ENCODE measurements at regions not wholly inside any gene's neighbourhood (a gene's known extent, or its start where the extent isn't known, plus 50 kb on each side); places are given as distances from the start of the nearest gene placed in this dataset.

GRCh38 chr2:2793925-2794560 lies 463.0 kb upstream of the MYT1L start:
- 64 to 69% methylated on average over 11 of the region's 11 CpGs for WGBS, 2 donors
- TF ChIP-seq CTCF (IDR thresholded peaks at IDR 0.05) (no peak), POLR2A (IDR thresholded peaks at IDR 0.05) (no peak)
- peak in 1 of 2 donors; percentile 83 for DNase-seq (ENCODE audit: low spot score in 2 of 2)
- intact Hi-C loops (cut with DNase I; ENCODE audit: low total_unique reads): no loop called here
- no peak overlapping the region for H3K4me3 ChIP-seq (ENCODE audit: low read depth, poor library complexity, severe bottlenecking)

- intact Hi-C loops (cut with DNase I; ENCODE audit: low total_unique reads): no loop called here
- no peak overlapping the region for H3K4me3 ChIP-seq (ENCODE audit: low read depth, poor library complexity, severe bottlenecking)
- no peak for TF ChIP-seq POLR2A (IDR thresholded peaks at IDR 0.05)
- no peak for TF ChIP-seq CTCF (IDR thresholded peaks at IDR 0.05)
- 91 to 92% methylated on average over 17 of the region's 17 CpGs for WGBS, 2 donors
- DNase-seq (ENCODE audit: low spot score in 2 of 2): peak in 1 of 2 donors; percentile 67
These were observed 462.4 kb upstream of the MYT1L start for GRCh38 chr2:2793514-2793913.

GRCh38 chr2:2791606-2792005 lies 460.5 kb upstream of the MYT1L start:
- H3K4me3 ChIP-seq (ENCODE audit: low read depth, poor library complexity, severe bottlenecking): no peak overlapping the region
- intact Hi-C loops (cut with DNase I; ENCODE audit: low total_unique reads): no loop called here
- no peak for TF ChIP-seq CTCF (IDR thresholded peaks at IDR 0.05)
- 92% methylated on average over 15 of the region's 15 CpGs for WGBS, 2 donors
- DNase-seq (ENCODE audit: low spot score in 2 of 2): peak in 1 of 2 donors; percentile 74

GRCh38 chr2:2791031-2791430 lies 460.0 kb upstream of the MYT1L start:
- 79 to 81% methylated on average over 10 to 11 of the region's 11 CpGs for WGBS, 2 donors
- no peak for TF ChIP-seq CTCF (IDR thresholded peaks at IDR 0.05)
- no peak for TF ChIP-seq POLR2A (IDR thresholded peaks at IDR 0.05)
- intact Hi-C loops (cut with DNase I; ENCODE audit: low total_unique reads): no loop called here
- DNase-seq (ENCODE audit: low spot score in 2 of 2): peak in 1 of 2 donors; percentile 68
- no peak overlapping the region for H3K4me3 ChIP-seq (ENCODE audit: low read depth, poor library complexity, severe bottlenecking)

- DNase-seq (ENCODE audit: low spot score in 2 of 2): no peak
- no peak overlapping the region for H3K4me3 ChIP-seq (ENCODE audit: low read depth, poor library complexity, severe bottlenecking)
- WGBS, 2 donors: 61 to 67% methylated on average over 3 of the region's 3 CpGs
- intact Hi-C loops (cut with DNase I; ENCODE audit: low total_unique reads): no loop called here
- TF ChIP-seq CTCF (IDR thresholded peaks at IDR 0.05) (no peak), POLR2A (IDR thresholded peaks at IDR 0.05) (no peak)
These were observed 457.0 kb upstream of the MYT1L start for GRCh38 chr2:2788076-2788475.

- no peak for DNase-seq (ENCODE audit: low spot score in 2 of 2)
- H3K4me3 ChIP-seq (ENCODE audit: low read depth, poor library complexity, severe bottlenecking): no peak overlapping the region
- intact Hi-C loops (cut with DNase I; ENCODE audit: low total_unique reads): no loop called here
- TF ChIP-seq CTCF (IDR thresholded peaks at IDR 0.05): no peak
- no peak for TF ChIP-seq POLR2A (IDR thresholded peaks at IDR 0.05)
- WGBS, 2 donors: 81 to 89% methylated on average over 19 of the region's 19 CpGs
These were observed 456.3 kb upstream of the MYT1L start for GRCh38 chr2:2787301-2787907.

Data from lower leg skin (tissue), 4 donors.